RWPE2 (cell line): ENCODE measurements at regions not wholly inside any gene's neighbourhood (a gene's known extent, or its start where the extent isn't known, plus 50 kb on each side); places are given as distances from the start of the nearest gene placed in this dataset.

ENCODE experiments used
- ATAC-seq: fragments of 200-7000 bp; cut with Tn5 transposase; 3 replicates; pipeline ENCODE4 v1.9.1; 2021; ENCODE audit warnings: low read depth
- DNase-seq: peaks from one replicate; pipeline ENCODE4 v3.0.0-alpha.2; 2020; ENCODE audit warnings: low spot score
- H3K27ac ChIP-seq: fragments of 450-650 bp; 2 replicates; pipeline ENCODE4 v1.5.1; 2017; ENCODE audit warnings: mild to moderate bottlenecking; ENCODE audit not compliant: poor library complexity, severe bottlenecking
- H3K27me3 ChIP-seq: fragments of 250-450 bp; sonication (Bioruptor Pico); 2 replicates; pipeline ENCODE4 v1.5.1; 2021; ENCODE audit warnings: mild to moderate bottlenecking, moderate library complexity; ENCODE audit not compliant: insufficient read depth, poor library complexity, severe bottlenecking
- H3K36me3 ChIP-seq: fragments of 250-450 bp; sonication (Bioruptor Pico); 2 replicates; pipeline ENCODE4 v1.5.1; 2020; ENCODE audit warnings: low read depth, mild to moderate bottlenecking, moderate library complexity
- H3K4me1 ChIP-seq: fragments of 250-450 bp; sonication (Bioruptor Pico); 2 replicates; pipeline ENCODE4 v1.5.1; 2021; ENCODE audit warnings: mild to moderate bottlenecking, moderate library complexity; ENCODE audit not compliant: insufficient read depth, poor library complexity, severe bottlenecking
- H3K4me3 ChIP-seq: fragments of 250-450 bp; sonication (Bioruptor Pico); 2 replicates; pipeline ENCODE4 v1.5.1; 2021; ENCODE audit warnings: mild to moderate bottlenecking, moderate library complexity; ENCODE audit not compliant: severe bottlenecking
- H3K9me3 ChIP-seq: fragments of 250-450 bp; sonication (Bioruptor Pico); 2 replicates; pipeline ENCODE4 v1.5.1; 2021; ENCODE audit warnings: mild to moderate bottlenecking, moderate library complexity; ENCODE audit not compliant: severe bottlenecking
- TF ChIP-seq, protein P1 (sequence below): fragments of 450-650 bp; IDR thresholded peaks from one replicate; pipeline ENCODE4 v1.5.1; 2017; ENCODE audit warnings: mild to moderate bottlenecking, moderate library complexity; ENCODE audit not compliant: poor library complexity, severe bottlenecking

DNA sequence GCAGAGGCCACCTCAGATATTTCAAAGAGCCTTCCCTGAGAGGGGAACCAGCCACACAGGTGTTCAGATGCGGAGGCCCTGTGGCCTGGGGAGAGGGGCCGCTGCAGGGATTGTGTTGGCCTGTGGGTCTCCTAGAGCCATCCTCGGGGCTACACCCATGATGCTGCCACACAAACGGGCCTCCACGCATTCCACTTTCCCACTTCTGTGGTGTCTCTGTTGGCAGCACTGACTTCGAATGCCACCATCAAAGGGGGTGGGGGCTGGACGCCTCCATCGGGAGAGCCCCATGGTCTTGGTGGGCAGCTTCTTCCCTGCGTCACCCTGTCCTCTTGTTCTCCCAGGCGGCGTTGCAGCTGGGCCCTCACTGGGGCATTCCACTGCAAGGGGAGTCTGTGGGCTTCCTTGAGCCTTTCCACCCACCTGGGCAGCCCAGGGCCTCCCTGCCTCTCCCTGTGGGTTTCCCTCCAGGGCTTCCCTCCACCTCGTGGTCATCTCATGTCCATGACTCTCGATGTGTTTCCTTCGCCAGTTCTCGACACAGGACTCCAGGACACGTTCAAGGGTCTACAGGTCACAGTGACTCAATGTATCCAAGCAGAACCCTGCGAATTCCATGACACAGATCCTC, 145.5 kb downstream of the ERMARD start:
- ATAC-seq (no peak), DNase-seq (no peak)
- no peak overlapping the region for H3K4me3 ChIP-seq
- H3K9me3 ChIP-seq: no peaks in the 10 kb centered on the region
- H3K4me1 ChIP-seq: no peaks in the 10 kb centered on the region
- no peak overlapping the region for H3K27ac ChIP-seq
- H3K36me3 ChIP-seq: no peaks in the 10 kb centered on the region
- TF ChIP-seq, protein P1, sequence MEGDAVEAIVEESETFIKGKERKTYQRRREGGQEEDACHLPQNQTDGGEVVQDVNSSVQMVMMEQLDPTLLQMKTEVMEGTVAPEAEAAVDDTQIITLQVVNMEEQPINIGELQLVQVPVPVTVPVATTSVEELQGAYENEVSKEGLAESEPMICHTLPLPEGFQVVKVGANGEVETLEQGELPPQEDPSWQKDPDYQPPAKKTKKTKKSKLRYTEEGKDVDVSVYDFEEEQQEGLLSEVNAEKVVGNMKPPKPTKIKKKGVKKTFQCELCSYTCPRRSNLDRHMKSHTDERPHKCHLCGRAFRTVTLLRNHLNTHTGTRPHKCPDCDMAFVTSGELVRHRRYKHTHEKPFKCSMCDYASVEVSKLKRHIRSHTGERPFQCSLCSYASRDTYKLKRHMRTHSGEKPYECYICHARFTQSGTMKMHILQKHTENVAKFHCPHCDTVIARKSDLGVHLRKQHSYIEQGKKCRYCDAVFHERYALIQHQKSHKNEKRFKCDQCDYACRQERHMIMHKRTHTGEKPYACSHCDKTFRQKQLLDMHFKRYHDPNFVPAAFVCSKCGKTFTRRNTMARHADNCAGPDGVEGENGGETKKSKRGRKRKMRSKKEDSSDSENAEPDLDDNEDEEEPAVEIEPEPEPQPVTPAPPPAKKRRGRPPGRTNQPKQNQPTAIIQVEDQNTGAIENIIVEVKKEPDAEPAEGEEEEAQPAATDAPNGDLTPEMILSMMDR: no peak
- H3K27me3 ChIP-seq: no peaks in the 10 kb centered on the region

DNA sequence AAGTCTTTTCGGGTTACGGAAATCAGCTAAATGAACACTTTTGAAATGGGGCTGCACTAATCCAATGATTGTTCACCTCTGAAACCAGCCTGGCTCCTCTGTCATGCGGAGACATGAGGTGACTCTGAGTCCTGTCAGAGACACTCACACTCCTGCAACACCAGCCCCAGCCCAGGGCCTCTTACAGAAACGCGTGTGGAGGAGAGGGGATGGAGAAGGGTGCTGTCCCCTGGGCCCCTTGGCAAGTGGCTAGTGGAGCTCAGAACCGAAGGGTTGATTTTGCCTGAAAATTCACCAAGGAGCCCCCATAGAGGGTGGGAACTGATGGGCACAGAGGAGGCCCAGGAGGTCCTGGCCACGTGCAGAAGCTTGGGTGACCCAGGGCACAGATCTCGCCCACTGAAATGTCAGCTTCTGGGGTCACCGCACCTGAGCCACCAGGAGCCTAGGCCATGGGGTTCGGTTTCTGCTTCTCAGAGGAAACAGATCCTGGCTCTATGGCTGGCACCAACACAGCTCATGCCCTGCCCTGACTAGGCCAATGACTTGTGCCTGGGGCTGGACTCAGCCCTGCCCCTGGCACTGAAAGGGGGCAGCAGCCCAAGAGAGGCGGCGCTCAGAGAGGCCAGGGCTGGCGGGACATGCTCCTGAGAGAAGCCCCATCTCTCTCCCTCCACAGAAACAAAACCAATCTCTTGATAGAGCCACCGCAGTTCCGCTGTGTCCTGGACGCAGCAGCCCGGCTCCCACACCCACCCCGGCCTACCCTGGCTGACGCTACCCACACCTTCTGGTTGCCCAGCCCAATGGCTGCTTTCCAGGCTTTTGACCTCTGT, 144.7 kb downstream of the ERMARD start:
- ATAC-seq (no peak), DNase-seq (no peak)
- Histone ChIP-seq H3K9me3 (no peaks in the 10 kb centered on the region), H3K36me3 (no peaks in the 10 kb centered on the region), H3K27ac (no peak overlapping the region), H3K4me1 (no peaks in the 10 kb centered on the region), H3K4me3 (no peak overlapping the region), H3K27me3 (no peaks in the 10 kb centered on the region)
- TF ChIP-seq, protein P1: no peak

DNA sequence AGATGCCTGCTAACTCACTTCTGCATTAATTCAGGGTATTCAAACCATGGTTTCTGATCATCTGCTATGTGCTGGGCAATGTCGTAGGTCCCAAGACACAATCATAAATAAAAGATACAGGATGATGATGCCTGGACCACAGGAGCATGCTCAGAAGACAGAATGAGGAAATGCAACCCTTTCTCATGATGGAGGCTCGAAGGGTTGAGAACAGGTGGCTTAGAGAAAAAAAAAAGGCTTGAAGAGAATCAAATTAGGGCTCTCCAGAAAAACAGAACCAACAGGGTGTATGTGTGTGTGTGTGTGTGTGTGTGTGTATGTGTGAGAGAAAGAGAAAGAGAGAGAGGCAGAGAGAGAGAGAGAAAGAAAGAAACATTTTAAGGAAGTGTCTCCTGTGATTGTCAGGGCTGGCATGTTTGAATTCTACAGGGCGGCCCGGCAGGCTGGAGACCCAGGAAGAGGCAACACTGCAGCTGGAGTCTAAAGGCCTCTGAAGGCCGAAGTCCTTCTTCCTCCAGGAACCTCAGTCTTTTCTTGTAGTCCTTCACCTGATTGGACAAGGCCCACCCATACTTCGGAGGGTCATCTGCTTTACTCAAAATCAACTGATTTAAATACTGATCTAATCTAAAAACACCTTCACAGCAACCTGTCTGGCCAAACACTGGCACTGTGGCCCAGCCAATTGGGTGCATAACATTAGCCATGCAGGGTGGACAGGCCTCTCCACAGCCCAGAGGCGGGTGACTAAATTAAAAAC, 143.8 kb downstream of the ERMARD start:
- H3K36me3 ChIP-seq: no peaks in the 10 kb centered on the region
- no peak overlapping the region for H3K27ac ChIP-seq
- no peak overlapping the region for H3K4me3 ChIP-seq
- no peaks in the 10 kb centered on the region for H3K27me3 ChIP-seq
- TF ChIP-seq, protein P1: no peak
- no peak for DNase-seq
- no peak for ATAC-seq
- no peaks in the 10 kb centered on the region for H3K4me1 ChIP-seq
- H3K9me3 ChIP-seq: no peaks in the 10 kb centered on the region

DNA sequence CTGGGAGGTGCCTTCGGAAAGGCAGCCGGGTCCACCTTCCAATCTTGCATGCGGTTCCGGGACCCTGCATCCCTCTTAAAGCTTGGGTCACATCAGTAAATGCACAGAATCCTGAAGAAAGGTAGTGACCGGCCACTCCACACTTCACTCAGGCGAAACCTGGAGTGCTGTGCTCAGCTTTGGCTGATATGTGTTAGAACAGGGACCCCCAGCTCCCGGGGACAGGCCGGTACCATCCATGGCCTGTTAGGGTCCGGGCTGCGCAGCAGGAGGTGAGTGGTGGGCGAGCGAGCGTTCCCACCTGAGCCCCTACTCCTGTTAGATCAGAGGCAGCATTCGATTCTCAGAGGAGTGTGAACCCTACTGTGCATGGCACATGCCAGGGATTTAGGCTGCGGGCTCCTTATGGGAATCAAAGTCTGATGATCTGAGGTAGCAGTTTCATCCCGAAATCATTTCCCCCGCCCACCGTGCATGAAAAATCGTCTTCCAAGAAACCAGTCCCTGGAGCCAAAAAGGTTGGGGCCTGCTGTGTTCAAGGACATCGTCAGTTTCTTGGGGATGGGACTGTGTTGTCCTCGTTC, 143.0 kb downstream of the ERMARD start:
- TF ChIP-seq, protein P1: no peak
- ATAC-seq: no peak
- Histone ChIP-seq H3K27ac (no peak overlapping the region), H3K36me3 (no peaks in the 10 kb centered on the region), H3K9me3 (no peaks in the 10 kb centered on the region), H3K4me3 (no peak overlapping the region), H3K4me1 (no peaks in the 10 kb centered on the region), H3K27me3 (no peaks in the 10 kb centered on the region)
- DNase-seq: no peak
